ENCODE measurements at regions not wholly inside any gene's neighbourhood (a gene's known extent, or its start where the extent isn't known, plus 50 kb on each side); places are given as distances from the start of the nearest gene placed in this dataset.

DNA sequence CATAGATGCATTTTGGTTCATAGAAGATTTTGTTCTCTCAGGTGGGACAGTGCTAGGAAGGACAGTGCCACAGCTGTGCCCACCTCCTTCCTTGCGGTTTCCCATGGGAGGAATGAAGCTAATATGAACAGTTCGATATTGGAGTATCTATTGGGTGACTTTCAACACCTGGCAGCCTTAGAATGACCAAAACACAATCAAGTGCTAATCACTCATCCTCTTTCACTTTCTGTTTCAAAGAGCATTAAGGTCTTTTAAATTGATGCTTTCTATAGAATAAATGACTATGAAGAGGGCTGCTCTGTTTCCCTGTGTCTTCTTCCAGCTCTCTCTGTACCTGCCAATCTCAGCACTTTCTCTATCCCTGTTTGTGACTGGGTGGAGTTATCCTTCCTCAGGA lies 784.0 kb downstream of the MRPL39 start:
- H3K4me1 ChIP-seq, result no peaks in the 10 kb centered on the region
- no peaks in the 10 kb centered on the region for H3K9me3 ChIP-seq
- DNase-seq (no peak), ATAC-seq (ENCODE audit: low FRiP score in 2 of 2) (no peak)
- no peak overlapping the region for H3K27ac ChIP-seq
- WGBS, 2 donors, result 84 to 87% methylated on average over 2 of the region's 2 CpGs
- H3K27me3 ChIP-seq, result no peaks in the 10 kb centered on the region
- TF ChIP-seq CTCF (IDR thresholded peaks at IDR 0.05), result no peak
- no peak for TF ChIP-seq POLR2A (IDR thresholded peaks at IDR 0.05)
- no peak for TF ChIP-seq EP300 (IDR thresholded peaks at IDR 0.05)
- no peak for TF ChIP-seq POLR2AphosphoS5 (IDR thresholded peaks at IDR 0.05)
- H3K36me3 ChIP-seq, result no peaks in the 10 kb centered on the region
- H3K4me3 ChIP-seq, result no peak overlapping the region

GRCh38 chr21:24785033-24785432 lies 822.2 kb downstream of the MRPL39 start:
- 57 to 62% methylated on average over 3 of the region's 3 CpGs for WGBS, 2 donors
- DNase-seq (no peak), ATAC-seq (ENCODE audit: low FRiP score in 2 of 2) (no peak)
- Histone ChIP-seq H3K4me3 (no peak overlapping the region), H3K4me1 (no peaks in the 10 kb centered on the region), H3K27me3 (no peaks in the 10 kb centered on the region), H3K9me3 (no peaks in the 10 kb centered on the region), H3K27ac (no peak overlapping the region), H3K36me3 (no peaks in the 10 kb centered on the region)
- TF ChIP-seq CTCF (IDR thresholded peaks at IDR 0.05) (no peak), POLR2AphosphoS5 (IDR thresholded peaks at IDR 0.05) (no peak), POLR2A (IDR thresholded peaks at IDR 0.05) (no peak), EP300 (IDR thresholded peaks at IDR 0.05) (no peak)

GRCh38 chr21:24781146-24781545 lies 826.1 kb downstream of the MRPL39 start:
- WGBS, 2 donors, result 23 to 32% methylated on average over 2 of the region's 2 CpGs
- no peak overlapping the region for H3K4me3 ChIP-seq
- no peaks in the 10 kb centered on the region for H3K9me3 ChIP-seq
- no peaks in the 10 kb centered on the region for H3K27me3 ChIP-seq
- H3K4me1 ChIP-seq, result no peaks in the 10 kb centered on the region
- no peak overlapping the region for H3K27ac ChIP-seq
- TF ChIP-seq POLR2A (IDR thresholded peaks at IDR 0.05) (no peak), EP300 (IDR thresholded peaks at IDR 0.05) (no peak), CTCF (IDR thresholded peaks at IDR 0.05) (no peak), POLR2AphosphoS5 (IDR thresholded peaks at IDR 0.05) (no peak)
- ATAC-seq (ENCODE audit: low FRiP score in 2 of 2) (no peak), DNase-seq (no peak)
- H3K36me3 ChIP-seq, result no peaks in the 10 kb centered on the region

DNA sequence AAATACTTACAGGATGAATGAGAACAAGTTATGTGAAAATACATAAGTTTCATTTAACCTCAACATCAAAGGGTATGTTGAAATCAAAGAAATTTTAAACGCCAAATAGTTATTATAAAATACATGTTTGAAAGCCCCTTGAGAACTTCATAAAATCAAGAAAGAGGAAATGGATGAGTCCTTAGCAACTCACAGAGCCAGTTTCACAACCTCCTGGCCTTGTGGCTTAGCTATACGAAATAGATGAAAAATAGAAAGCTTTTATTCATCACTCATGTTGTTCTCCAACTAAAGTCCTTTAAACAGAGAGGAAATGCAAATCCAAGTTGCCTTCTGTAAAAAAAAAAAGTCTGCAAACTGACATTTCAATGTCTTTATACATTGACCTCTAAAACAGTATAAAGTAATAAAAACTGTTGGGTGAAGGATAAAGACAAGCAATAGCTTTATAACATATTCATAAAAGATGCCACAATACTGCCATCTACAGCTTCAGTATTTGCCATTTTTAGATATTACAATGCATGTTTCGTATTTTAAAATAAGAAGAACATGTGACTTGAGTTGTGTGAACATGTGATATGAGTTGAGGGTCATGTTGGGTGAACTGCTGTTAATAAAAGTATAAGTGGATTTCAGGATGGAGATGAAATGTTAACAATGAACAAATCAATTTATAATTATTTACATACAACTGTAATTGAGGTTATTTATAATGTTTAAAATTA lies 847.8 kb downstream of the MRPL39 start:
- 43 to 46% methylated on average over 3 of the region's 3 CpGs for WGBS, 2 donors
- Histone ChIP-seq H3K27ac (no peak overlapping the region), H3K9me3 (no peaks in the 10 kb centered on the region), H3K4me1 (no peaks in the 10 kb centered on the region), H3K27me3 (no peaks in the 10 kb centered on the region), H3K4me3 (no peak overlapping the region), H3K36me3 (no peaks in the 10 kb centered on the region)
- TF ChIP-seq POLR2A (IDR thresholded peaks at IDR 0.05), result no peak
- TF ChIP-seq POLR2AphosphoS5 (IDR thresholded peaks at IDR 0.05), result no peak
- TF ChIP-seq EP300 (IDR thresholded peaks at IDR 0.05), result no peak
- no peak for TF ChIP-seq CTCF (IDR thresholded peaks at IDR 0.05)
- ATAC-seq (ENCODE audit: low FRiP score in 2 of 2) (no peak), DNase-seq (no peak)

DNA sequence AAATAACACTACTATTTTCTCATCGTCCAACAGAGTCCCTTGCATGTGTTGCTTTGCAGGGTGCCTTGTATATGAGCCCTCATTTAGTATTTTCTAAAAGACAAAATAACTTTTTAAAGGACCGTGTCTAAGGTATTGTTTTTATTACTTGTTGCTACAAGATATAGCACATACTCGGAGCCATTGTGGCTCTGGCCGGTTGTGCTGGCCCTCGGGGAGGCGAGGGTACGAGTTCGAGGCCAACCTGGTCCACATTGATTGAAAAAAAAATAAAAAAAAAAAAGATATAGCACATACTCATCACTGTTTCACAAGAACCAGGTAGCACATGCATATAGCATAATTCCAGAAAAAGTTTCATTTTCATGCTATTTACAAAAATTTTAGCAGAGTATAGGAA lies 869.2 kb downstream of the MRPL39 start:
- H3K36me3 ChIP-seq, result no peaks in the 10 kb centered on the region
- DNase-seq, result peak in 1 of 2 donors; percentile 14
- no peak overlapping the region for H3K4me3 ChIP-seq
- H3K27me3 ChIP-seq, result no peaks in the 10 kb centered on the region
- H3K27ac ChIP-seq, result no peak overlapping the region
- no peak for ATAC-seq (ENCODE audit: low FRiP score in 2 of 2)
- WGBS, 2 donors, result 89 to 92% methylated on average over 8 of the region's 8 CpGs
- H3K9me3 ChIP-seq, result no peaks in the 10 kb centered on the region
- no peaks in the 10 kb centered on the region for H3K4me1 ChIP-seq
- TF ChIP-seq POLR2A (IDR thresholded peaks at IDR 0.05), result no peak
- TF ChIP-seq POLR2AphosphoS5 (IDR thresholded peaks at IDR 0.05), result no peak
- TF ChIP-seq EP300 (IDR thresholded peaks at IDR 0.05), result no peak
